TTC549 (cell line): ENCODE measurements at regions not wholly inside any gene's neighbourhood (a gene's known extent, or its start where the extent isn't known, plus 50 kb on each side); places are given as distances from the start of the nearest gene placed in this dataset.

Source experiments
- FAIRE-seq: peaks from 2 replicates; lab custom pipeline; 2012; peaks lifted over from hg19 to GRCh38; lab: Jason Lieb, UNC

DNA sequence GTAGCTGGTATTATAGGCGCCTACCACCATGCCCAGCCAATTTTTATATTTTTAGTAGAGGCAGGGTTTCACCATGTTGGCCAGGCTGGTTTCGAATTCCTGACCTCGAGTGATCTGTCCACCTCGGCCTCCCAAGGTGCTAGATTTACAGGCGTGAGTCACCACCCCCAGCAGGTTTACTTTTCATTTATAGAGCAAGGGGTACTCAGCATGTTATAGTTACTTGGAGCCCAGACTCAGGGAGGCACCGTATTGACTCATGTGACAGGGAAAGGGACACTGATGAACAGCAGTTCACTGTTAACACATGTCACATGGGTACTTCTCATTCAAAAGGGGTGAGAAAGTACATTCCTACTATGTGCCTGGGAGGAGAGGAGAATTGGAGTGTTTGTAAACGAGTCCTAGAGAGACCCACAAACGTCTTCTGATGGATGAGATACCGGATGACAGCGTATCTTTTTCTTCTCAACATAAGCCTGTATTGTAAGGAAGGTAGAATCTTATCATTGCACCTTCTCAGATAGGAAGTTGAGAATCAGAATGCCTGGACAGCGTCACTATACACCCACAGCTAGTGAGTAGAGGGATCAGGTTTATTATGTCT lies 510.0 kb downstream of the USP25 start:
- peak; percentile 77 for FAIRE-seq

- no peak for FAIRE-seq
These were observed 511.2 kb downstream of the USP25 start for GRCh38 chr21:16241016-16241415.

- FAIRE-seq, result peak; percentile 99
These were observed 511.7 kb downstream of the USP25 start for GRCh38 chr21:16241479-16241963.

GRCh38 chr21:16243396-16243795 lies 513.6 kb downstream of the USP25 start:
- no peak for FAIRE-seq

DNA sequence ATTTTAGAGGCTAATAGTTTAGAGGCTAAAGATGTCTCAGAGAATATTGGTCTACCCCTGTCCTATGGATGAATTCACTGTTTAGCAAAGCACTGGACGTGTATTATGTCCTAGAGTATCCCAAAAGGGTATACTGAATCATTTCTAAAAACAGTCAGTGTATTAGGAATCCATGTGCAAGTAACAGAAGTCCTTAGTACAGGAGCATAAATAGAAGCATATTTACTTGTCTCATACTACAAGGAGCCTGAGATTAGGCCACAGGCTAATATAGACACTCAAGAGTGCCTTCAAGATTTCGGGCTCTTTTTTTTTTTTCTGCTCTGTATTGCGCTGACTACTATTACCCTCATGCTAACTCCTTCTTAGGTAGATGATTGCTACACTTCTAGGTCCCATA lies 518.9 kb downstream of the USP25 start:
- no peak for FAIRE-seq

DNA sequence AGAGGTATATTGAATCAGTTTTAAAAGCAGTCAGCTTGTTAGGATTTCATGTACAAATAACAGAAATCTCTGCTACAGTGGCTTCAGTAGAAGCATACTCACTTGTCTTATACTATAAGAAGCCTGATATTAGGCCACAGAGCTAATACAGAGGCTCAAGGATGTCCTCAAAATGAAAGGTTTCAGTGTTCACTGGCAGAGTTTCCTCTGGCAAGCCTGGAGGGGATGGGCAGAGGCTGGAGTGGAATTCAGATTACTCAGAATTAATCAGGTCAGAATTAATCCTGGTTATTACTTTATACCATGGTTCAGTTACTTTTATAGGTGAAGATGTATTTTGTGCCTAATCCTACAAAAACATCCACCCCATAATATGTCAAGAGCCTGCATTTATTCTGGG lies 520.5 kb downstream of the USP25 start:
- FAIRE-seq, result no peak

GRCh38 chr21:16258844-16259611 lies 529.2 kb downstream of the USP25 start:
- FAIRE-seq, result no peak

GRCh38 chr21:16262091-16262490 lies 532.3 kb downstream of the USP25 start:
- FAIRE-seq, result no peak

GRCh38 chr21:16264319-16264718 lies 534.5 kb downstream of the USP25 start:
- FAIRE-seq, result no peak

DNA sequence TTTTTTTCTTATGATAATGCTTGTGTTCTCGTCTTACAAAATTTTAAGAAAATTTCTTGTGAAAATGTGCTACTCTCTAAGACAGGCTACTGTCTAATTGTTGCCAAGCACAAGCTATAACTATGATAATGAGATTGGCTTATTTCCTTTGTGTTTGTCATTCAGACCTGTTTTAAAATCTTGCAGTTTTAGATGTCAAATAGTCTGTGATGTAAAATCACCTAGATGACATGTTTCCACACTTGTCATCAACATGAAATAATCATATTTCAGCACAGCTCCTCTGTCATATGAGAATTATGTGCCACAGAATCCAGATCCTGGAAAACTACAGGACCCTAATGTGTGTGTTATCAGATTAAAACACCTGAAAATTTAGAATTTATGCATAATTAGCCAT lies 539.7 kb downstream of the USP25 start:
- FAIRE-seq, result no peak

- FAIRE-seq, result peak; percentile 99
These were observed 550.2 kb downstream of the USP25 start for GRCh38 chr21:16279731-16280581.

GRCh38 chr21:16280686-16281091 lies 550.9 kb downstream of the USP25 start:
- no peak for FAIRE-seq

GRCh38 chr21:16283516-16283915 lies 553.7 kb downstream of the USP25 start:
- FAIRE-seq, result no peak

DNA sequence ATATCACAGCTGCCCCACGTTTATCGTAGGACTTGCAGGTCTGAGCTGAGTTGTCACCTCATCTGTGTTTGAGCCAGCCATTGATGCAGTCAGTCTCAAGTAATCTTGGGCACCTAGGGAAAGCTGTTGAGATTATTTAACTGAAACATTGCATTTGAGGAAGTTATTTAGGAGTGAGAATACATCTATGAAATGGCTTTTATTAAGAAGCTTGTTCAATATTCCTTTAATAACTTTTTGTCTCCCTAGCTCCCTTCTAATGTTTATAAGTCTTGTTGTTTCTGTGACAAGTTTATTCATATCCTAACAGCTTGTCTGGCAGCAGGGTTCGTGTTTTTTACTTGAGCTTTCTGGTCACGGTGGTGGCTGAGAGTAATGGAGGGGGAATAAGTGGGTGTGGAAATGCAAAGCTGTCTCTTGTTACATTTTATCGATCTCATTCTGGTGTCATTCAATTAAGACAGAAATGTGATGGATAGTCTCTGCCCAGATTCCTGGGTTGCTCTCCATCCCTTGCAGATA lies 555.9 kb downstream of the USP25 start:
- no peak for FAIRE-seq

GRCh38 chr21:16287046-16287445 lies 557.3 kb downstream of the USP25 start:
- peak; percentile 51 for FAIRE-seq

DNA sequence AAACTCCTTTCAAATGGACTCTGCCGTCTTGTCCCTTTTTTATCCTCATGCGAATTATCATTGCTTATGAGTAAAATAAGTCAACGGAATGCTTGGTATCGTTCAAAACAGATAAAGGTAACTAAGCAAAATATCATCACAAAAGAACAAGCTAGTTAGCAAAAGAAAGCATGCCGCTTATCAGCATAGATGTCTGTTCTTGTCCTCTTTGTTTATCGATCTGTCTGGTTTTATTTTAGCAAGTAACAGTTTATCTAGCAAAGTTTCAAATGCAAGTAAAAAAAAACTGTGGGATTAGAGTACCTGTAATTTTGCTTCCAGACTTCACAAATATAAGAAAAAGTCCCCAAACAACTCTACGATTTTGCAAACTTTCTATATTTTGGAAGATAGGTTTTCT lies 561.5 kb downstream of the USP25 start:
- FAIRE-seq, result no peak

DNA sequence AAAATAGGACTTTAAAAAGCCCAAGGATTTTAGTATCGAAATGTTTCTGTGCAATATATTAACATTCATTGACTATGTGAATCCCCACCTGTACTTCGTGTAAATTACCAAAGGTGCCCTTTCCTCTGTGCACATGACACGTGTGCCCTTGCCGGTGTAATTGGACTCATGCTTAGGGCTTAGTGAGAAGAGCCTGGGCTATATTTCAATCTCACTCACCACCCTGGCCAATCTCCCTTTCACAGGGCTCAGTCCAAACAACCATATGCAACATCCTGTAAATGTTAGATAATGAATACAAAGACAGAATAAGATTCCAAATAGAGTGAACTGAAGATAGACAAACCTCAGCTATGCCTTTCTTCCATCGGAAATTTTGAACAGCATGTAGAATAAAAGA lies 564.3 kb downstream of the USP25 start:
- no peak for FAIRE-seq

DNA sequence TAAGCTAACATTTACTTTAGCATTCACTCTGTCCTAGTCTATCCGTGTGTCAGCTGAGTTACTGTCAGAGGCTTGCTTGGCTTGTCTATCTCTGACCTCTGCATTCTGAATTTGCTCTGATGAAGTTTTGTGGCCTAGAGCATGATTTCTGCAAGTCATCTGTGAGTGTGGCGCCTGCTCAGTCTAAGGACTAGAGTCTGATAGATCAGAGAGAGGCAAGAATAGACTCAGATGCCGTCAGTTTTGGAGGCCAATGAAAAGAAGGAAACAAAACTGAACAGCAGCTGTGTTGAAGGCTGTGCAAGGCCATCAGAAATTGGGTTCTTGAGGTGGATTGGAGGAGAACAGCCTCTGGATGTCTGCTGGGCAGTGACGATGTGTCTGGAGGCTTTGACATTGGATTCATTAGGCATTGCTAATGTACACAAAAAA lies 573.1 kb downstream of the USP25 start:
- peak; percentile 100 for FAIRE-seq

GRCh38 chr21:16304174-16305095 lies 574.7 kb downstream of the USP25 start:
- FAIRE-seq, result no peak

GRCh38 chr21:16305686-16306085 lies 575.9 kb downstream of the USP25 start:
- peak; percentile 99 for FAIRE-seq

DNA sequence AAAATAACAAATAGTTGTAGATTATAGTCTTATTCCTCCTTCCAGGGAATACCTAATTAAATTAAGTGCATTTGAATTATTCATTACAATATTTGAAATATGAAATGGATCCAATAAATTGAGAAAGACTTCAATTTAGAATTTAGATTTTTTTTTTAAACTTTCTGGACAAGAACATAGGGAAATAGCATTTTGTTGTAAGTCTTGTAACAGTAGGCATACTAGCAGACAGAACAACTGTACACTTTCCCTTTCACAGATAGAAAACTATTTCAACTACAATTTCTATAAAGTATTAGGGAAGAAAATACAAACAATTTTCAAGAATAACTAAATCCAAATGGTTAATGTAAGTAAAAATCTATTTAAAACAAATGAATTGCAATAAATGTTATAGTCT lies 577.5 kb downstream of the USP25 start:
- FAIRE-seq, result no peak

DNA sequence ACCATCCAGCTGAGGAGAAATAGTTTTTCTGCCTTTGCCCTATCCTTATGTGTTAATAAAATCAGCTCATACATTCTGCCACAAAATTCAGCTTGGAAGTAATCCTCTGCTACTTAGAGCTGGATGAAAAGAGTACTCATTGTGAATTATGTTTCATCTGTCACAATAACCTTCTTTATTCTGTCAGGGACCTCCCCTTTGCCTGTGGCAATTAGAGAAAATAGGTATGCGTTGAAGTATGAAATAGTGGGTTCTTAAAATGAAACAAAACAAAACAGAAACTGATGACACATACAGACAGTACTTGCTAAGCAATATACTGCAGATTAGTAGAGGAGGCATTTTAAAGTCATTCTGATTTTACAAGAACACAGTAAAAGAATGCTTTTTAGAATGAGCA lies 578.5 kb downstream of the USP25 start:
- peak; percentile 98 for FAIRE-seq
